ENCODE measurements at regions not wholly inside any gene's neighbourhood (a gene's known extent, or its start where the extent isn't known, plus 50 kb on each side); places are given as distances from the start of the nearest gene placed in this dataset.

DNA sequence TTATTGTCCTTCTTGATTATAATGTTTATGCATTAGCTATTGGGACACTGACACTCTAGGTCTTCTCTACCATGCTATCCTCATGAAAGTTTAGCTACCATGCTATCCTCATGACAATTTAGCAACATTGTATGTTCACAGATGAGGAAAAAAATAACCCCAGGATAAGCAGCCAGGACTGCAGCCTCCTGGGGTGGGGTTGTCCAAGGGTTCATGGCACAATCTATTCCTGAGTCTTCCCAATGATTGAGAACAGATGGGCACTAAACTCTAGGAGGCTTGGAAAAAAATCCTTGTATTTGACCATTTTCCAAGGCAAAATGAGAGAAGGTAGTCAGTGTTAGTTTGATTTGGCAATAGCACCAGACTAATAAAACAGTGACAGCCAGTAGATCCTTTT lies 619.8 kb upstream of the LCORL start:
- no peak for TF ChIP-seq CTCF (IDR thresholded peaks at IDR 0.05)
- TF ChIP-seq YY1 (IDR thresholded peaks at IDR 0.05; ENCODE audit: low read depth) = no peak
- no peak for TF ChIP-seq SIN3A (IDR thresholded peaks at IDR 0.05; ENCODE audit: borderline replicate concordance, low read depth, low read length)
- no peak for TF ChIP-seq RCOR1 (IDR thresholded peaks at IDR 0.05; ENCODE audit: low read length)
- no peak for TF ChIP-seq GABPA (IDR thresholded peaks at IDR 0.05; ENCODE audit: low read depth)
- TF ChIP-seq TAF1 (IDR thresholded peaks at IDR 0.05; ENCODE audit: borderline replicate concordance, low read depth, low read length) = no peak
- TF ChIP-seq RAD21 (IDR thresholded peaks at IDR 0.05; ENCODE audit: low read length) = no peak

Measured in SK-N-SH (cell line).